ENCODE measurements at regions not wholly inside any gene's neighbourhood (a gene's known extent, or its start where the extent isn't known, plus 50 kb on each side); places are given as distances from the start of the nearest gene placed in this dataset.

DNA sequence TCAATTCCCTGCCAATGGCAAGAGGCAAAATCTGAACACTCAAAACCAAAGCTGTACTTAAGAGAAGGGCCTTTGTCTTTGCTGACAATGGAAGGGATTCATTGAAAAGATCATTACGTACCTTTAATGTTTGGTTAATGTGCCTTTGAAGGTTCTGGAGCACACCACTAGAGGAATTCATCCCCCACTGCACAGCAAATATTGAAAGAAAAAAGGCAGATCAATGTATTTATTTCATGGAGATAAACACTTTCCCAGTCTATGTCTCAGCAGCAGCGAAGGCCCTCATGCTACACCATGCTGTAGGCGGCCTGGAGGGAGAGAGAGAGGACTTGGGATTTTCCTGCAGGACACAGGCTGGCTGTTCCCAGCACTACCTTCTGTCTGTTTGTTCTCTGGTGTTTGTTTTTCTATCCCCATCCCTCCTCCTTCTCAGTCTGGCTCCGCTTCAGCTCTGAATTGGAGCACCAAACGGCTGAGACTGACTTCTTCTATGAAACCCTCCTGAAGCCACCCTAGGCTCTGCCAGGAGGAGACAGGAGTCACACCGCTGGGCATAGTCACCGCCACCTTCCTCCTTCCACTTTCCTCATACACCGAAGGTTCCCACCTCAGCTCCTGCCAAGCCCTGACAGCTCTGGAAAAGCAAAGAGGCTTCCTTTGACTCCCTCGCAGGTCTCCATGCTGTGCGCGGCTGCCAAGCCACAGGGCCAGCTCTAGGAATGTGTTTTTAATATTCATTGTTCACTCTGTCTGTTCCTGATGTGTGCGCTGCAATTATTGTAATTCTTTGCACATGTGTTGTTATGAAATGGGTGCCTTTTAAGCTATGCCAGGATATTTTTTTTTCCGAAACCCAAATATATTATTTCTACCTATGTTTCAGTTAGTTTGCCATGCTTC is 301.5 kb downstream of the FZD1 start:
- Histone ChIP-seq H2AFZ (ENCODE audit: low read depth, low read length) (no peak overlapping the region), H3K4me3 (no peak overlapping the region), H3K9me3 (replicated peaks; ENCODE audit: control insufficient read depth, insufficient read depth, low read depth, low read length) (no peaks in the 10 kb centered on the region), H3K79me2 (ENCODE audit: control insufficient read depth, insufficient read depth, low read length) (no peaks in the 10 kb centered on the region), H3K4me1 (replicated peaks in 1 of 2; ENCODE audit: control insufficient read depth in 2 of 2, insufficient read depth in 2 of 2, low read length in 2 of 2) (no peaks in the 10 kb centered on the region; a peak in 1 of 5 replicates), H4K20me1 (replicated peaks; ENCODE audit: control insufficient read depth, insufficient read depth, low read length) (no peaks in the 10 kb centered on the region), H3K27me3 (ENCODE audit: control insufficient read depth in 2 of 2, insufficient read depth in 2 of 2, low read length in 2 of 2) (peaks cover 0 to 14% of the 10 kb centered on the region in 2 experiments; a peak in 2 of 5 replicates), H3K4me2 (ENCODE audit: insufficient read depth, low read length) (no peak overlapping the region), H3K9ac (ENCODE audit: insufficient read depth in 1 of 2, low read depth in 2 of 2, low read length in 2 of 2) (no peak overlapping the region), H3K36me3 (ENCODE audit: control insufficient read depth, insufficient read depth, low read length) (no peaks in the 10 kb centered on the region), H3K27ac (ENCODE audit: extremely low read depth, low read depth, low read length) (no peak overlapping the region), H3K9me1 (ENCODE audit: control insufficient read depth, insufficient read depth, low read length) (no peaks in the 10 kb centered on the region)
- FAIRE-seq (no peak), ATAC-seq (no peak; the same call in 2 of the 3 replicates), DNase-seq (ENCODE audit: extremely low read depth in 1 of 4, low spot score in 3 of 4) (no peak)
- BruUV-seq (replicated peaks), result no TSS peak
- in situ Hi-C loops (cut with MboI) (no loop called here), intact Hi-C loops (cut with micrococcal nuclease) (no loop called here)
- WGBS (ENCODE audit: insufficient coverage, low coverage, missing lambda C conversion rate), result 27% methylated on average over 13 of the region's 13 CpGs
- POLR2A ChIA-PET, result no interaction called here
- CTCF ChIA-PET (ENCODE audit: low intra/inter-chr PET ratio), result no interaction called here
- no peak for TF ChIP-seq YBX1 (IDR thresholded peaks at IDR 0.05)
- TF ChIP-seq, protein P1, sequence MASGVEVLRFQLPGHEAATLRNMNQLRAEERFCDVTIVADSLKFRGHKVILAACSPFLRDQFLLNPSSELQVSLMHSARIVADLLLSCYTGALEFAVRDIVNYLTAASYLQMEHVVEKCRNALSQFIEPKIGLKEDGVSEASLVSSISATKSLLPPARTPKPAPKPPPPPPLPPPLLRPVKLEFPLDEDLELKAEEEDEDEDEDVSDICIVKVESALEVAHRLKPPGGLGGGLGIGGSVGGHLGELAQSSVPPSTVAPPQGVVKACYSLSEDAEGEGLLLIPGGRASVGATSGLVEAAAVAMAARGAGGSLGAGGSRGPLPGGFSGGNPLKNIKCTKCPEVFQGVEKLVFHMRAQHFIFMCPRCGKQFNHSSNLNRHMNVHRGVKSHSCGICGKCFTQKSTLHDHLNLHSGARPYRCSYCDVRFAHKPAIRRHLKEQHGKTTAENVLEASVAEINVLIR (CRISPR knock-in tag; IDR thresholded peaks at IDR 0.05), result no peak
- TF ChIP-seq, protein P2, sequence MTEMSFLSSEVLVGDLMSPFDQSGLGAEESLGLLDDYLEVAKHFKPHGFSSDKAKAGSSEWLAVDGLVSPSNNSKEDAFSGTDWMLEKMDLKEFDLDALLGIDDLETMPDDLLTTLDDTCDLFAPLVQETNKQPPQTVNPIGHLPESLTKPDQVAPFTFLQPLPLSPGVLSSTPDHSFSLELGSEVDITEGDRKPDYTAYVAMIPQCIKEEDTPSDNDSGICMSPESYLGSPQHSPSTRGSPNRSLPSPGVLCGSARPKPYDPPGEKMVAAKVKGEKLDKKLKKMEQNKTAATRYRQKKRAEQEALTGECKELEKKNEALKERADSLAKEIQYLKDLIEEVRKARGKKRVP (CRISPR knock-in tag; IDR thresholded peaks at IDR 0.05), result no peak
- TF ChIP-seq TAF1 (IDR thresholded peaks at IDR 0.05; ENCODE audit: control insufficient read depth, extremely low read depth, insufficient read depth, low read length, severe bottlenecking), result no peak
- no peak for TF ChIP-seq ESRRA (IDR thresholded peaks at IDR 0.05; ENCODE audit: borderline replicate concordance, low read depth)
- TF ChIP-seq, protein P3, sequence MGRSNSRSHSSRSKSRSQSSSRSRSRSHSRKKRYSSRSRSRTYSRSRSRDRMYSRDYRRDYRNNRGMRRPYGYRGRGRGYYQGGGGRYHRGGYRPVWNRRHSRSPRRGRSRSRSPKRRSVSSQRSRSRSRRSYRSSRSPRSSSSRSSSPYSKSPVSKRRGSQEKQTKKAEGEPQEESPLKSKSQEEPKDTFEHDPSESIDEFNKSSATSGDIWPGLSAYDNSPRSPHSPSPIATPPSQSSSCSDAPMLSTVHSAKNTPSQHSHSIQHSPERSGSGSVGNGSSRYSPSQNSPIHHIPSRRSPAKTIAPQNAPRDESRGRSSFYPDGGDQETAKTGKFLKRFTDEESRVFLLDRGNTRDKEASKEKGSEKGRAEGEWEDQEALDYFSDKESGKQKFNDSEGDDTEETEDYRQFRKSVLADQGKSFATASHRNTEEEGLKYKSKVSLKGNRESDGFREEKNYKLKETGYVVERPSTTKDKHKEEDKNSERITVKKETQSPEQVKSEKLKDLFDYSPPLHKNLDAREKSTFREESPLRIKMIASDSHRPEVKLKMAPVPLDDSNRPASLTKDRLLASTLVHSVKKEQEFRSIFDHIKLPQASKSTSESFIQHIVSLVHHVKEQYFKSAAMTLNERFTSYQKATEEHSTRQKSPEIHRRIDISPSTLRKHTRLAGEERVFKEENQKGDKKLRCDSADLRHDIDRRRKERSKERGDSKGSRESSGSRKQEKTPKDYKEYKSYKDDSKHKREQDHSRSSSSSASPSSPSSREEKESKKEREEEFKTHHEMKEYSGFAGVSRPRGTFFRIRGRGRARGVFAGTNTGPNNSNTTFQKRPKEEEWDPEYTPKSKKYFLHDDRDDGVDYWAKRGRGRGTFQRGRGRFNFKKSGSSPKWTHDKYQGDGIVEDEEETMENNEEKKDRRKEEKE (IDR thresholded peaks at IDR 0.05; ENCODE audit: borderline replicate concordance in 1 of 2, control insufficient read depth in 1 of 2, low read depth in 2 of 2, low read length in 1 of 2), result no peak
- no peak for TF ChIP-seq ZNF444 (CRISPR knock-in tag; IDR thresholded peaks at IDR 0.05)
- no peak for TF ChIP-seq SRSF9 (IDR thresholded peaks at IDR 0.05; ENCODE audit: borderline replicate concordance, low read depth, low read length)
